AG04450 (cell line): ENCODE measurements at regions not wholly inside any gene's neighbourhood (a gene's known extent, or its start where the extent isn't known, plus 50 kb on each side); places are given as distances from the start of the nearest gene placed in this dataset.
"Not testable (repeated sequence)": the region's sequence is repeated elsewhere in the genome, so short reads cannot be mapped to it uniquely, and the experiment has no call there.

Experiments
- CTCF ChIA-PET: fragments of 300-600, 350-600 bp; formaldehyde crosslinking; extraction: SDS; loops from one replicate; lab custom pipeline; 2022; ENCODE audit warnings: antibody characterized with exemption, inconsistent platforms; lab: Charles Lee
- POLR2A ChIA-PET: fragments of 350-600 bp; formaldehyde crosslinking; extraction: SDS; loops from one replicate; lab custom pipeline; 2021; ENCODE audit warnings: antibody characterized with exemption, inconsistent platforms; lab: Yijun Ruan, JAX
- DNase-seq: peaks from one replicate; pipeline ENCODE4 v3.0.0-alpha.2; 2011; ENCODE audit warnings: low read depth, low spot score
- H3K27ac ChIP-seq: one replicate; pipeline ENCODE4 v1.5.1; 2012; ENCODE audit warnings: low read depth, low read length, control low read depth
- H3K27me3 ChIP-seq: one replicate; pipeline ENCODE4 v1.6.0; 2012; ENCODE audit warnings: low read length; ENCODE audit not compliant: control insufficient read depth, insufficient read depth
- H3K4me3 ChIP-seq: 2 replicates; pipeline ENCODE4 v1.5.1; 2011; ENCODE audit warnings: mild to moderate bottlenecking, low read depth, low read length, control low read depth
- H3K9me3 ChIP-seq: 2 replicates; pipeline ENCODE4 v1.5.1; 2012; ENCODE audit warnings: low read length; ENCODE audit not compliant: control insufficient read depth, insufficient read depth
- CTCF ChIP-seq: IDR thresholded peaks from 2 replicates; pipeline ENCODE4 v1.5.1; 2011; ENCODE audit warnings: low read depth, low read length, control low read depth, inconsistent platforms

GRCh38 chr5:117131876-117132275 lies 557.3 kb upstream of the SEMA6A start:
- no peak for TF ChIP-seq CTCF
- ChIA-PET CTCF (no interaction called here), POLR2A (no interaction called here)
- Histone ChIP-seq H3K4me3 (no peak overlapping the region), H3K27ac (no peak overlapping the region), H3K9me3 (peaks cover 3% of the 10 kb centered on the region; the same call in 1 of the 2 replicates), H3K27me3 (no peaks in the 10 kb centered on the region)
- DNase-seq: no peak

- peaks cover 3% of the 10 kb centered on the region; the same call in 1 of the 2 replicates for H3K9me3 ChIP-seq
- CTCF ChIA-PET: no interaction called here
- H3K27ac ChIP-seq: no peak overlapping the region
- no peaks in the 10 kb centered on the region for H3K27me3 ChIP-seq
- DNase-seq: no peak
- POLR2A ChIA-PET: no interaction called here
- TF ChIP-seq CTCF: no peak
- H3K4me3 ChIP-seq: no peak overlapping the region
These were observed 556.5 kb upstream of the SEMA6A start for GRCh38 chr5:117131048-117131679.

GRCh38 chr5:117118499-117118898 lies 543.9 kb upstream of the SEMA6A start:
- TF ChIP-seq CTCF: no peak
- CTCF ChIA-PET: no interaction called here
- no peak overlapping the region for H3K27ac ChIP-seq
- H3K9me3 ChIP-seq: peaks cover 15% of the 10 kb centered on the region
- POLR2A ChIA-PET: no interaction called here
- H3K4me3 ChIP-seq: no peak overlapping the region
- DNase-seq: no peak
- H3K27me3 ChIP-seq: no peaks in the 10 kb centered on the region

GRCh38 chr5:117117314-117117713 lies 542.7 kb upstream of the SEMA6A start:
- DNase-seq, POLR2A ChIA-PET, H3K27ac ChIP-seq, CTCF ChIA-PET, H3K27me3 ChIP-seq, H3K4me3 ChIP-seq: not testable (repeated sequence)
- peaks cover 15% of the 10 kb centered on the region for H3K9me3 ChIP-seq

- Histone ChIP-seq H3K27ac (no peak overlapping the region), H3K4me3 (no peak overlapping the region), H3K9me3 (no peaks in the 10 kb centered on the region), H3K27me3 (no peaks in the 10 kb centered on the region)
- DNase-seq: no peak
- POLR2A ChIA-PET: no interaction called here
- no peak for TF ChIP-seq CTCF
- CTCF ChIA-PET: no interaction called here
These were observed 535.9 kb upstream of the SEMA6A start for GRCh38 chr5:117110548-117110947.

GRCh38 chr5:117107859-117108258 lies 533.2 kb upstream of the SEMA6A start:
- CTCF ChIA-PET: no interaction called here
- Histone ChIP-seq H3K27me3 (no peaks in the 10 kb centered on the region), H3K9me3 (no peaks in the 10 kb centered on the region), H3K4me3 (no peak overlapping the region), H3K27ac (no peak overlapping the region)
- TF ChIP-seq CTCF: no peak
- POLR2A ChIA-PET: no interaction called here
- DNase-seq: no peak
